ENCODE measurements at regions not wholly inside any gene's neighbourhood (a gene's known extent, or its start where the extent isn't known, plus 50 kb on each side); places are given as distances from the start of the nearest gene placed in this dataset.

DNA sequence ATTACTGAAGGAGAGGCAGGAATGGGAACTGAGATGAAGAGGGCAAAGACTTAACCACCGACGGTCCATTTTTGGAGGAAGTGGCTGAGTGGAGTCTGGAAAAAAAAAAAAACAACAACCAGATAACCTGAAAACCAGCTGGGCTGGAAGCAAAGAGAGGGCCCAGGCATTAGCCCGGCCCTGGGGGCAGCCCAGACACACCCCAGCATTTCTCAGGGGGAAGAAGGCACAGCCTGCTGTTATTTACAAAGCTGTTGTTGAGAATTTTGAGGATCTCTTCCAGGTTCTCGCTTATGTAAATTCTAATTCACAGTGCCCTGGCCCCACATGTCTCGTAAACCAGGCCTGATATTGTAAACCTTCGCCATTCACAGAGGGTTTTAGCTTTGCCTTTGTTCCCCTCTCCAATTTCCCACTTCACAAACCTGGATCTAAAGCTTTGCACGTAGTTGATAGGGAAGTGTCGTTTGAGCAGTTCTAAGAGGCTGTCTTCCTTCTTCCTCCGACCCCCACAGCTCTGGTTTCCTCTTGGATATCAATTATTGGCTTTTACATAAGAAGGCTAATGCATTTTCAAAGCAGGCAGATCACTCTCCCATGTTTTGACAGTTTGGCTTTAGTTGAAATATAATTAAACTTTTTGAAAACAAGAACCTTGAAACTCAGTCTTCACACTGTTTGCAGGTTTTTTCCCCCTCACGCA, 161.8 kb upstream of the IRF2BP2 start:
- DNase-seq (no peak), ATAC-seq (ENCODE audit: low read depth) (no peak)
- WGBS (ENCODE audit: insufficient coverage): 0% methylated on average over 4 of the region's 10 CpGs
- no peaks in the 10 kb centered on the region for H3K9me3 Mint-ChIP-seq (ENCODE audit: insufficient read depth)
- POLR2A ChIA-PET: interaction anchor here (0.6 to 2.6 kb wide), 8 partner anchors 14 to 421 kb away, joined by 3 to 26 read pairs (median 6); partner anchors contain the start of gene IRF2BP2
- H2AFZ ChIP-seq (ENCODE audit: insufficient read depth, low read depth, low read length, poor library complexity, severe bottlenecking): peak overlapping the region; percentile 68
- peak overlapping the region; percentile 95 for H3K27ac Mint-ChIP-seq
- H3K27me3 Mint-ChIP-seq: no peaks in the 10 kb centered on the region
- H3K4me2 ChIP-seq (replicated peaks; ENCODE audit: low read depth, low read length, poor library complexity, severe bottlenecking): peak overlapping the region; percentile 79
- peaks cover 50% of the 10 kb centered on the region for H3K4me1 Mint-ChIP-seq
- peaks cover 0 to 7% (median 1%) of the 10 kb centered on the region in 3 donors for H3K9me3 ChIP-seq (ENCODE audit: control extremely low read depth in 1 of 3, control insufficient read depth in 2 of 3, insufficient read depth in 1 of 3, low read length in 2 of 3)
- CTCF ChIA-PET: interaction anchor here (0.9 to 2.5 kb wide), 5 partner anchors 41 to 311 kb away, joined by 3 to 12 read pairs (median 3); no protein-coding TSS in a partner anchor
- peak overlapping the region; percentile 90 to 91 for H3K27ac ChIP-seq (ENCODE audit: low read length in 2 of 2)
- peaks cover 0 to 2% (median under 1%) of the 10 kb centered on the region in 4 experiments for H3K27me3 ChIP-seq (replicated peaks in 1 of 4; ENCODE audit: control extremely low read depth in 1 of 4, control insufficient read depth in 3 of 4, insufficient read depth in 4 of 4, low read length in 3 of 4)
- peak overlapping the region in 4 of 5 experiments; percentile 18 to 49 (median 38) for H3K4me3 ChIP-seq (ENCODE audit: control extremely low read depth in 1 of 5, extremely low read depth in 1 of 5, insufficient read depth in 1 of 5, low read depth in 2 of 5, low read length in 4 of 5)
- H3K36me3 ChIP-seq (replicated peaks in 1 of 2; ENCODE audit: control extremely low read depth in 1 of 2, control insufficient read depth in 1 of 2, extremely low read depth in 1 of 2, insufficient read depth in 2 of 2, low read length in 1 of 2): no peaks in the 10 kb centered on the region
- H3K79me2 ChIP-seq (ENCODE audit: control insufficient read depth, insufficient read depth, low read length): no peaks in the 10 kb centered on the region
- intact Hi-C loops (cut with micrococcal nuclease): loop anchor here (1.0 to 5.0 kb wide), 6 partner anchors 47 to 303 kb away; no protein-coding TSS in a partner anchor
- peaks cover 29 to 39% of the 10 kb centered on the region in 2 donors for H3K4me1 ChIP-seq (ENCODE audit: control insufficient read depth in 2 of 2, insufficient read depth in 2 of 2, low read length in 2 of 2)
- TF ChIP-seq, protein P1, sequence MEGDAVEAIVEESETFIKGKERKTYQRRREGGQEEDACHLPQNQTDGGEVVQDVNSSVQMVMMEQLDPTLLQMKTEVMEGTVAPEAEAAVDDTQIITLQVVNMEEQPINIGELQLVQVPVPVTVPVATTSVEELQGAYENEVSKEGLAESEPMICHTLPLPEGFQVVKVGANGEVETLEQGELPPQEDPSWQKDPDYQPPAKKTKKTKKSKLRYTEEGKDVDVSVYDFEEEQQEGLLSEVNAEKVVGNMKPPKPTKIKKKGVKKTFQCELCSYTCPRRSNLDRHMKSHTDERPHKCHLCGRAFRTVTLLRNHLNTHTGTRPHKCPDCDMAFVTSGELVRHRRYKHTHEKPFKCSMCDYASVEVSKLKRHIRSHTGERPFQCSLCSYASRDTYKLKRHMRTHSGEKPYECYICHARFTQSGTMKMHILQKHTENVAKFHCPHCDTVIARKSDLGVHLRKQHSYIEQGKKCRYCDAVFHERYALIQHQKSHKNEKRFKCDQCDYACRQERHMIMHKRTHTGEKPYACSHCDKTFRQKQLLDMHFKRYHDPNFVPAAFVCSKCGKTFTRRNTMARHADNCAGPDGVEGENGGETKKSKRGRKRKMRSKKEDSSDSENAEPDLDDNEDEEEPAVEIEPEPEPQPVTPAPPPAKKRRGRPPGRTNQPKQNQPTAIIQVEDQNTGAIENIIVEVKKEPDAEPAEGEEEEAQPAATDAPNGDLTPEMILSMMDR (IDR thresholded peaks at IDR 0.05): no peak
- no peak for TF ChIP-seq EZH2 (IDR thresholded peaks at IDR 0.05; ENCODE audit: borderline replicate concordance, insufficient read depth, low read depth, low read length, poor library complexity, severe bottlenecking)
- H3K4me3 Mint-ChIP-seq: peak overlapping the region; percentile 82
- H4K20me1 ChIP-seq (ENCODE audit: control insufficient read depth, insufficient read depth, low read length, poor library complexity, severe bottlenecking): no peaks in the 10 kb centered on the region
- H3K9ac ChIP-seq (ENCODE audit: low read length): peak overlapping the region; percentile 57
